Panc1 (cell line): ENCODE measurements at regions not wholly inside any gene's neighbourhood (a gene's known extent, or its start where the extent isn't known, plus 50 kb on each side); places are given as distances from the start of the nearest gene placed in this dataset.
"Not testable (repeated sequence)": the region's sequence is repeated elsewhere in the genome, so short reads cannot be mapped to it uniquely, and the experiment has no call there.

Experiments
- ATAC-seq: fragments of 200-7000 bp; cut with Tn5 transposase; 2 replicates; pipeline ENCODE4 v1.9.1; 2020; ENCODE audit warnings: mild to moderate bottlenecking, moderate library complexity
- BruUV-seq: library from RNA; stranded (reverse); fragments of 400-500 nt; replicated peaks from 2 replicates; lab custom pipeline; 2021; lab: Mats Ljungman, UMichigan
- CTCF ChIA-PET: fragments of 300-600 bp; sonication (Branson Sonifier 250); formaldehyde crosslinking; loops from one replicate; lab custom pipeline; 2022; ENCODE audit warnings: antibody characterized with exemption; lab: Charles Lee
- POLR2A ChIA-PET: fragments of 300-600 bp; sonication (Branson Sonifier 250); formaldehyde crosslinking; loops from one replicate; lab custom pipeline; 2022; ENCODE audit warnings: antibody characterized with exemption; lab: Charles Lee
- DNase-seq: peaks from one replicate; pipeline ENCODE4 v3.0.0-alpha.2; 2010; ENCODE audit warnings: low read depth, low spot score
- H3K27ac ChIP-seq: 2 replicates; pipeline ENCODE4 v1.5.1; 2011; ENCODE audit warnings: mild to moderate bottlenecking, low read length, inconsistent platforms
- H3K27me3 ChIP-seq: fragments of 200-500 bp; sonication (Bioruptor generic); 2 replicates; pipeline ENCODE4 v1.6.0; 2014; ENCODE audit warnings: low read length, inconsistent platforms; ENCODE audit not compliant: control insufficient read depth, insufficient read depth
- H3K36me3 ChIP-seq: fragments of 200-500 bp; sonication (Bioruptor generic); 2 replicates; pipeline ENCODE4 v1.5.1; 2014; ENCODE audit warnings: inconsistent platforms, mild to moderate bottlenecking, low read length, moderate library complexity; ENCODE audit not compliant: control insufficient read depth, insufficient read depth
- H3K4me1 ChIP-seq: 2 replicates; pipeline ENCODE4 v1.5.1; 2011; ENCODE audit warnings: inconsistent platforms, mild to moderate bottlenecking, low read length, moderate library complexity; ENCODE audit not compliant: control insufficient read depth, insufficient read depth
- H3K4me3 ChIP-seq, 2 experiments: 2 replicates each; pipeline ENCODE4 v1.5.1; 2011 to 2012; ENCODE audit warnings: low read depth in 2 of 2, low read length in 2 of 2, mild to moderate bottlenecking in 2 of 2, inconsistent platforms in 1 of 2, moderate library complexity in 1 of 2
- H3K9me3 ChIP-seq: fragments of 200-500 bp; sonication (Bioruptor generic); 2 replicates; pipeline ENCODE4 v1.5.1; 2014; ENCODE audit warnings: low read depth, mild to moderate bottlenecking, inconsistent platforms, low read length, moderate library complexity; ENCODE audit not compliant: control insufficient read depth, insufficient read depth
- CTCF ChIP-seq: fragments of 450-650 bp; IDR thresholded peaks from 2 replicates; pipeline ENCODE4 v1.5.1; 2017; ENCODE audit warnings: mild to moderate bottlenecking
- POLR2AphosphoS5 ChIP-seq: IDR thresholded peaks from 2 replicates; pipeline ENCODE4 v1.6.1; 2012; ENCODE audit warnings: mild to moderate bottlenecking, low read depth, low read length, moderate library complexity
- REST ChIP-seq, 2 experiments: IDR thresholded peaks; 2 replicates each; pipeline ENCODE4 v1.6.1; 2011 to 2012; ENCODE audit warnings: low read depth in 2 of 2, control low read depth in 1 of 2, low read length in 1 of 2, mild to moderate bottlenecking in 1 of 2, moderate library complexity in 1 of 2; ENCODE audit not compliant: insufficient read depth in 1 of 2
- SIN3A ChIP-seq: IDR thresholded peaks from 2 replicates; pipeline ENCODE4 v1.6.1; 2012; ENCODE audit warnings: low read depth, mild to moderate bottlenecking, low read length, moderate library complexity, borderline replicate concordance; ENCODE audit not compliant: insufficient read depth
- TCF7L2 ChIP-seq: IDR thresholded peaks from 2 replicates; pipeline ENCODE4 v1.6.1; 2011; ENCODE audit warnings: mild to moderate bottlenecking, low read depth, low read length, inconsistent platforms
- in situ Hi-C: cut with HindIII; loops from 2 replicates; pipeline ENCODE4 v1.10.0; 2016; ENCODE audit warnings: low sequenced_read_pairs, low pct_unique_long_range_greater_than_20kb
- intact Hi-C: fragments of 100-400 bp; cut with micrococcal nuclease; formaldehyde crosslinking; loops from one replicate; pipeline ENCODE4 v1.10.0; 2022; ENCODE audit not compliant: unreplicated experiment

- no peaks in the 10 kb centered on the region for H3K4me1 ChIP-seq
- H3K27ac ChIP-seq = no peak overlapping the region
- no peak for DNase-seq
- BruUV-seq = no TSS peak
- in situ Hi-C loops (no loop called here), intact Hi-C loops (no loop called here)
- H3K4me3 ChIP-seq = no peak overlapping the region
- no peaks in the 10 kb centered on the region for H3K36me3 ChIP-seq
- no peaks in the 10 kb centered on the region for H3K9me3 ChIP-seq
- ChIA-PET POLR2A (no interaction called here), CTCF (no interaction called here)
- ATAC-seq = no peak
- H3K27me3 ChIP-seq = no peaks in the 10 kb centered on the region
- TF ChIP-seq CTCF (no peak), POLR2AphosphoS5 (no peak), TCF7L2 (no peak), REST (IDR thresholded peaks at IDR 0.05; ENCODE audit: insufficient read depth in 1 of 2, low read depth in 2 of 2, low read length in 1 of 2) (no peak), SIN3A (no peak)
Observed at GRCh38 chr13:90938848-90939247, 408.6 kb upstream of the MIR17HG start.

GRCh38 chr13:90943946-90944345, 403.5 kb upstream of the MIR17HG start:
- no peak overlapping the region for H3K4me3 ChIP-seq
- H3K27me3 ChIP-seq = no peaks in the 10 kb centered on the region
- H3K9me3 ChIP-seq = no peaks in the 10 kb centered on the region
- ChIA-PET CTCF (no interaction called here), POLR2A (no interaction called here)
- BruUV-seq = no TSS peak
- TF ChIP-seq POLR2AphosphoS5 (no peak), SIN3A (no peak), REST (IDR thresholded peaks at IDR 0.05; ENCODE audit: insufficient read depth in 1 of 2, low read depth in 2 of 2, low read length in 1 of 2) (no peak), TCF7L2 (no peak), CTCF (no peak)
- no peak overlapping the region for H3K27ac ChIP-seq
- H3K36me3 ChIP-seq = no peaks in the 10 kb centered on the region
- in situ Hi-C loops = no loop called here
- no peaks in the 10 kb centered on the region for H3K4me1 ChIP-seq
- ATAC-seq (no peak), DNase-seq (no peak)
- intact Hi-C loops = no loop called here

- POLR2A ChIA-PET, H3K36me3 ChIP-seq, DNase-seq, H3K27ac ChIP-seq, H3K9me3 ChIP-seq, ATAC-seq, CTCF ChIA-PET, H3K4me3 ChIP-seq, BruUV-seq, H3K27me3 ChIP-seq, intact Hi-C loops, H3K4me1 ChIP-seq, in situ Hi-C loops: not testable (repeated sequence)
Observed at GRCh38 chr13:90945146-90945545, 402.3 kb upstream of the MIR17HG start.

- H3K27me3 ChIP-seq, intact Hi-C loops, H3K27ac ChIP-seq, H3K4me1 ChIP-seq, H3K4me3 ChIP-seq, CTCF ChIA-PET, POLR2A ChIA-PET, ATAC-seq, H3K36me3 ChIP-seq, BruUV-seq, in situ Hi-C loops, H3K9me3 ChIP-seq, DNase-seq: not testable (repeated sequence)
Observed at GRCh38 chr13:90946125-90946524, 401.4 kb upstream of the MIR17HG start.
